GM18858 (cell line): ENCODE measurements at regions not wholly inside any gene's neighbourhood (a gene's known extent, or its start where the extent isn't known, plus 50 kb on each side); places are given as distances from the start of the nearest gene placed in this dataset.
A peak's percentile ranks its signal among the peaks of the same experiment; 100 is the strongest.

ENCODE experiments used
- ATAC-seq: cut with Tn5 transposase; IDR thresholded peaks from one replicate; pipeline ENCODE4 v1.9.1; 2021; ENCODE audit not compliant: unreplicated experiment

DNA sequence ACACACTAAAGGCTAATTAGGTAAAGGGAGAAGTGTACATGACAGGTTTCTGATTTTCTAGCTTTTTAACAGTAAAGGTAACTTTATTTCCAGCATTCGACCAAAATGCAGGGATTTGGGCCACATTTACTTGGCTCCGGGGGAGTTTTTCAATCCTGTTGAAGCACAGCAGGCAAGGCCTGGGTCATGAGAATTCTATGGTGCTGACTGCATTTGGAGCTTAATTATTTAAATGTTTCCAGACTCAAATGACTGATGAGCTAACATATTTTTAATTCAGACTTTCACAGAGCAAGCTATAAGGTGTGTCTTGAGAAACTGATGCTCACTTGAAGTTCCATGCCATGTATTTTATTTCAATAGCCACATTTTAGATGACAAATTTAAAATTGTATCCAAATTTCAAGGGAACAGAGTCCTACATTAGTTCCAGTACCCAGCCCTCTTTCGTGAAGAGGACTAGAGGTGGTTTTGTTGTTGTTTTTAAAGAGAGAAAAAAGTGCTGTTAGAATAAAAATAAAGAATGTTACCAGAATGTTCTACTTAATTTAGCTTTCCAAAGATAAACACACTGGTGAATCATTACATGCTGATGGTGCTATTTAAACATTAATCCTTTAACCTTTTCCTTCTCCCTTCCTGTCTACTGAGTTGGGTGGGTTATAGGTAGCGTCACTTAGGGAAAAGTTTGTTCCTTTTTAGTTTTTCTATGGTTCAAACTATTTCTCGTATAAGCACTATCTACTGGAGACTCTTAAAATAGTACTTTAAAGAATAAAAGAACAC is 82.3 kb upstream of the PHACTR2 start:
- no peak for ATAC-seq

DNA sequence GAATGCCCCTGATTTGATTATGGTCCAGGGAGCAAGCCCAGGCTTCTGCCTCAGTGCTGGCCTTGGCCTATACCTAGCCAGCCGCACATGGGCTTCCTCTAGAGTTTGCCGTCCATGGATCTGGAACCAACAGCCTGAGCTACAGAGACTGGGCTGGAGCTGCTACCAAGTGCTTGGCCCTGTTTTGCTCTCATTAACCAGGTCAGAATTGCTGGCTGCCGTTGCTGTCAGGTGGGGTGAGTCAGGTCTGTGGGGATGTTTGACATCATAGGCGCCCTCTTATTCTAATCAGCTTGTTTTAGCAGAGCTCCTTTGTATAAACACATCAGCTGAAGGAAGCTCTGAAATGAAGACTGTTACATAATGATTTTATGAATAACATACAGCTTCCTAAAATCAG is 83.1 kb upstream of the PHACTR2 start:
- no peak for ATAC-seq

DNA sequence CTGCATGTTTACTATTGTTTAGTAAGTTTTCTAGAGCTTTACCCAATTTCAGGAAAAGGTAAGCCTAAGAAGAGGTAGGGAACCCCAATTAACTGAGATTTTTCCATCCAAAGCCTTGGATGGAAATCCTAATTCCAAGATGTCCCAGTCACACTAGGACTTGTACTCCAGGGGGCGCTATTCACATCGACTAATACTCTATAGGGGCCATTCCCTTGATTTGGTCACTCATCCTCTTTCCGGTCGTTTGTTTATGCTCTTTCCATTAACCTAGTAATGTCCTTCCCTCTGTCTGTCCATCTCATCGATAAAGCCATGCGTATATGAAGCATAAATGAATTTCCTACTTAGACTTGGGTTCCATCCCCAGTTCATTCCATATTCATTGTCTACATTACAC is 80.8 kb upstream of the FUCA2 start:
- no peak for ATAC-seq

DNA sequence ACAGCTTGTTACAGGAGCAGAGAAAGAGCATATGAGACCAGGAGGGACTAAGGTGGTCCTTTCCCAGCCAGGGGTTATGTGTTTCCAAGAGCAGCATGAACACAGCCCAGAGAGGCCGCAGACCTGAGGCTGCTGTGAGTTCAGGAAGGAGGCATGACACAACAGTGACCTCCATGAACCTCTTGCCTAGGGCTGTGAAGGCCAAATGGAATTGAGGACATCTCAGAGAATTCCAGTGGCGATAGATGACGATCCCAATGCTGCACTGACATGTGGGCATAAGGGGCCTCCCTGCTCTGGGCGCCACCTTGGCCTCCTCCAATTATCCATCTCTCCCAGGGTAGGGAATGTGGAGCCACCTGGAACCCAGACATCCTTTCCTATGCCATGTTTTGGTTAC is 79.9 kb upstream of the FUCA2 start:
- ATAC-seq: no peak

DNA sequence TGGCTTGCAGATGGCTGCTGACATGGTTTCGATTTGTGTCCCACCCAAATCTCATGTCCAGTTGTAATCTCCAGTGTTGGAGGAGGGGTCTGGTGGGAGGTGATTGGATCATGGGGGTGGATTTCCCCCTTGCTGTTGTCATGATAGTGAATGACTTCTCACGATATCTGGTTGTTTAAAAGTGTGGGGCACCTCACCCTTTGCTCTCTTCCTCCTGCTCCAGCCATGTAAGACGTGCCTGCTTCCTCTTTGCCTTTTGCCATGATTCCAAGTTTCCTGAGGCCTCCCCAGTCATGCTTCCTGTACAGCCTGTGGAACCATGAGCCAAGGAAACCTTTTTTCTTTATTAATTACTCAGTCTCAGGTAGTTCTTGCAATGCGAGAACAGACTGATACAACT is 77.6 kb upstream of the FUCA2 start:
- ATAC-seq: no peak

DNA sequence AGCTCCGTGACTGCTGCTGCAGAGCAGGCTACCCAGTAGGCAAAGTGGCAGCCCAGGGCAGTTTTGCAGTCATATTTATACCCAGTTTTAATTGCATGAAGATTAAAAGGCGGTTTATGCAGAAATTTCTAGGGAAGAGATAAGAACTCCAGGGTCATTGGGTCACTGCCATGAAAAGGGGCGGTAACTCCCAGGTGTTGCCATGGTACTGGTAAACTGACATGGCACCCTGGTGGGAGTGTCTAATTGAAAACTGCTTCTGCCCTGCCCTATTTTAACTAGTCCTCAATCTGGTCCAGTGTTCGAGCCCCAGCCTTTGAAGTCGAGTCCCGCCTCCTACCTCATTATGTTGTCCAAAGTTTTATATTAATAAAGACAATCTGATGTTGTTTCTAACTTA is 75.0 kb upstream of the FUCA2 start:
- ATAC-seq: no peak

DNA sequence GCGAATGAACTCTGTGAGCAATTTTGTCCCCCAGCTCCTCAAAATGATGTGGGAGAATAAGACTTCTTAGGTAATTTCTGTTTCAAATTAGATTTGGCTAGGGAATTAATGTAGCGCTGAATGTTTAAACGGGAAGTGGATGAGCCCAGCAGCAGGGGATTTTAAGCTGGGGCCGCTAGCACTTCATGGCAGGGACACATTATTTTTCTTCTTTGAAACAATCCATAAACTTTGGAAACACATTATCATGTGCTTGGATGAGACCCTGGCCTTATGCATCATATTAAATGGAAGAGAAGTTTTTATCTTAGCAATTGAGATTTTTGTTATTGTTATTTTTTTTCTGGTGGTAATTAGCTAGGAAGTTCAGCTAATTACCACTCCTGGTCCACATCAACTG is 74.2 kb upstream of the FUCA2 start:
- no peak for ATAC-seq

DNA sequence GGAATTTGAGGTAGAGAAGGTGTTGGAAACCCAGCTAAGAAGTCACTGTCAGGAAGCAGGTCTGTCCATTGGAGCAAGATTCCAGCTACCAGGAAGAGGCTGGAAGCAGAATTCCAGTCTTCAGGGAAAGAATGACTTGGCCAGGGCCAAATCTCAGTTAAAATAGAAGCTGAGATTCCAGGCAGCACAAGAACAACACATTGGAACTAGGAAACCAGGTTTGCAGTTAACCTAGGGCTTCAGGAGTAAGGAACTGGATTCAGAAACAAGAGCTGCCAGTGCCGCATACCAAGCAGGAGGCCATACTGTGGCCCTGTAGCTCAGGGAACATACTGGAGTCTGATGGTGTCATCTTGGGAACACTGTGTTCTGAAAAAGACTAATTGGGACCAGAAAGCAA is 73.7 kb upstream of the FUCA2 start:
- no peak for ATAC-seq

DNA sequence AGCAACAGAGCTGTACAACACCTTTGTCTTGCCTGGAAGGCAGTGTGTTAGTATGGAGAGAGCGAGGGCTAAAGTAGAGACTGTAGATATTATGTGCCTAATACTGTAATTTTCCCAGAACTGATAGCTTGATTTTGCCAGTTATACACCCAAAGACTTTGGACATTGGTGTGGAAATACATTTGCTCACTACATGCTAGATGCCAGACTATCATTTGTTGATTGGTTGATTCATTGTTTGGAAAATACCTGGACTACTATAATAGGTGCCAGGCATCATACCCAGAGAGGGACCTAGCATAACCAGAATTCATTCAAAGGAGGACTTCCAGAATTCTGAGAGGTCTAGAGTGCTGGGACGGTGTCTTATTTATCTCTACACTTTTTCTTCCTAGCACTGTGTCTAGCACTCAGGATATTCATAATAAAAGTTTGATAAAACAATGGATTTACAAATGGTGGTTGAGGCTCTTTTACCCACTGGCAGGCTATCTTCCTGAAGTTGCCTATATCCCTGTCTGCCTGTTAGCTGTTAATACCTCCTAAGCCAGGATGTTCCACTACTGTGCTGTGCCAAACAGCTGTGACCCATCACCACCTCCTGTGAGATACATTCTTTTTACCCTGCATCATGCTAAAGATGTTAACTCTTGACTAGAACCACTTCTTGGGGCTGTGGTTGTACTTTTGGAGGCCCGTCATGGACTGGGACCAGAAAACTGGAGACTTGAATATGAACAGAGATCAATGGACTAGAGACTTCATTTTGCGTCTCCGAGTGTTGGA is 72.2 kb upstream of the FUCA2 start:
- no peak for ATAC-seq

DNA sequence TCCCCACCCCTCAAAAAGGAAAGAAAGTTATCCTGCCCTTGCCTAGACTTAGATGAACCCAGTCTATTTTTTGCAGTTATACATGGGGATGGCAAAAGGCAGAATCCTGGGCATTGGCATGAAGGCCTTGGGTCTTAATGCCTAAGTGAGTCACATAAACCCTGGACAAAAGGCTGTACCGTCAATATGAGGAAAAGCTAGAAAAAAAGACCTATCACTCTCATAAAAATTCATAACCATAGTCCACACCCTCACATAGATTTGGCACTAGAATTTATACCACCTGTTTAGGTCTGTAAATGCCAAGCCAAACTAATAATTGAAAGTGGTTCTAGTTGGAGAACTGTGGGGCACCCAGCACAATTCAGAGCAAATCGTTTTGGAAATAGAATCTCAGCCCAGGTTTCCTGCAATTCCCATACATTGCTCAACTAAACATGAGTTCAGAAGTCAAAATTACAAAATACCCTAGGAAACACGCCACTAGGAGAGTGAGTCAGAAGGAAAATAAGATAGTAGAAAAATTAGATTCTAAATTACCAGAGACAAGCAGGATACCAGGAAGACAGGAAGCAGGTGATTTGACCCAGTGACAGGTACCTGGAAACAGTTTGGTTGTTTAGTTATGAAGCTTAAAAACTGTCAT is 70.4 kb upstream of the FUCA2 start:
- ATAC-seq: no peak

DNA sequence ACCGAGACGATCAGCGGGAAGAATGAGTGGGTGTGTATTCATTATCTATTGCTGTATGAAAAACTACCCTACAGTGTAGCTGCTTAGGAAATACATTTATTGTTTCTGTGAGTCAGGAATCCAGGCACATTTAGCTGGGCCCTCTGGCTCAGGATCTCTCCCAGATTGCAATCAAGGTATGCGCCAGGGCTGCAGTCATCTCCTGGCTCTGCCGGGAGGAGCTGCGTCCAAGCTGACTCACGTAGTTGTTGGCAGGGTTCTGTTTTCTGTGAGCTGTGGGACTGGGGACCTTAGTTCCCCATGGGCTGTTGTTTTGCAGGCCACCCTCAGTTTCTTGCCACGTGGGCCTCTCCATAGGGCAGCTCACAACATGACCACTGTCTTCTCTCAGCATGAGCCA is 68.2 kb upstream of the FUCA2 start:
- no peak for ATAC-seq

DNA sequence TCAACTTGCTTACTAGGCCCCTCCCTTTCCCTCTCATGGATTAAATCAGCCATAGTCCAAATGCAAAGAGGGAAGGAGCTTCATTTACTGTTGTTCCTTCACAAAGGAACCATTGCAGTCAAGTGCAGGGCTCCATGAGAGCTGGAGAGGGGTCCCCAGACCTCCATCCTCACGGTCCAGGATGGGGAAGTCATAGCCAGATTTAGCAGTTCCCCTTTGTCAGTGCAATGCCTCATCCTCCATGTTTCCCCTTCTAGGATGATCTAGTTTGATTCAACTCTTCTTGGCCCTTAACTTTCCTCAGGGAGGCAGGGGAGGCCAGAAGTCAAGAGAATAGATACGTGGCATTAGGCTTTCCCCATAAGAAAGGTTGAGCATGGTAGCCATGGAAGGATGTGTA is 66.5 kb upstream of the FUCA2 start:
- ATAC-seq: no peak

DNA sequence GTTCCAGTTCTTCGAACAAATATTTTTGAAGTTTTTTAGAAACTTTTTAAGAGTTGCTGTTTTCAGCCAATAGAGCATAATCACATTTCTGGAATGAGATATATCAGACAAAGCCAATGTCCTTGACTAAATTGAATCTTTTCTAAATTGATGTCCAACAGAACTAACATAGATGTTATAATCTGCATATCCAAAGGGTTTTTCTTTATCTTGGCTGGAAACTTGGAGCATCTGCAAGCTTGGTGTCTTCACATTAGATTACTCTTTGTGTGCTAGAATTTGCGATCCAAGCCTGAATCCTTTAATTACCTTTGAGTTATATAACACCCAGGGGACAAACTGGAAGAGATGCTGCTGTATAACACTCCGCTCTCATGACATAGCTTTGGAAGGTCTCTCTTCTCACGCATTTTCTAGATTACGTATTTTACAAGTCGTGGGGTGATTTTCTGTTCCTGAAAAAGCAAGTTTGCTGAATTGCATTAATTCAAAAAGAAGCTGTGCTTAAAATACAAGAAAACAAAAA is 64.4 kb upstream of the FUCA2 start:
- no peak for ATAC-seq

DNA sequence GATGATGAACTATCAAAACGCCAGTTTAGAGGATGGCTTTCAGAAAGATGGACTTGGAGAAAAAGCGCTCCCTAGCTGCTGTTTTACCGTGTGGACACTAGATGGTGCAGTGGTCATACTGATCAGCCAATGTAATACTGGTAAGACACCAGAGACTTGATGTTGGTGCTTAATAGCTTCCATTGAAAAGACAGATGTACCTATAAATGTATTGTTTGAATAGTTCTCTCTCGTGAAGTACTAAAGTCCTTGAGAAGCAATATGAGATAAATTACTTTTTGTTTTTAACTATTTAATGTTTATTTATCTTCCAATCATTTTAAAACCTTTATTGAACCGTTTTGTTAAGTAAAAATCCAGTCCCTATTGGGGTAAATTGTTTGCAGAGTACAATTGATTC is 63.9 kb upstream of the FUCA2 start:
- peak; percentile 90 for ATAC-seq

DNA sequence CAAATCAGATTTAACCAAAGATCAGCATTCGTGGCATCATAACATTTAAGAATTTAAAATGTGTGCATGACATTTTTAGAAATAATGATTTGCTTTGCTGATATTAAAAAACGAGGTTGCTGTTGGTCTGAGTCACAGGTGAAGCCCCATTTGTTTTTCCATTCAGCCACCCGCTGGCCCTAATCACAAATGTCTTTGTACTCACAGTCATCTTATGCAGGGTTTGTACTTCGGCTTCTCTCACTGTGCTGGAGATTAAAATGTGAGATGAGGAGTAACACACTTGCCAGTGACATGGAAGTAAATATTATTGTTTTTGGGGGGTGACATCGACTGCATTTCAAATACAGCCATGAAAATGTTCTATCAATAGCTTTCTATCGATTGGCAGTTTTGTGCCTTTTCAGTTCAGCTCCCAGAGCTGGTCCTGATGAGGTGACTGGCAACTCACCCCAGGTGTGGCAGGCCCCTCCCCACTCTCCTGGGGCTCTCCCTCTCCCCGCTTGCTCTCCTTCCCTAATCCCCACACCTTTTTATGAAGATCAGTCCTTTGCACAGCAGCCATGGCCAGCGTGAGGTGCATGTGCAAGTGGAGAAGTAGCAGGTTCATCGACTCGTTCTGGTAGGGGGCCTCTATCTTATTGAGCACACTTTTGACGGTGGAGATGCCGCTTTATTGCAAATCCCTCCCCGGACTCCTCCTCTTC is 58.8 kb upstream of the FUCA2 start:
- ATAC-seq: no peak

DNA sequence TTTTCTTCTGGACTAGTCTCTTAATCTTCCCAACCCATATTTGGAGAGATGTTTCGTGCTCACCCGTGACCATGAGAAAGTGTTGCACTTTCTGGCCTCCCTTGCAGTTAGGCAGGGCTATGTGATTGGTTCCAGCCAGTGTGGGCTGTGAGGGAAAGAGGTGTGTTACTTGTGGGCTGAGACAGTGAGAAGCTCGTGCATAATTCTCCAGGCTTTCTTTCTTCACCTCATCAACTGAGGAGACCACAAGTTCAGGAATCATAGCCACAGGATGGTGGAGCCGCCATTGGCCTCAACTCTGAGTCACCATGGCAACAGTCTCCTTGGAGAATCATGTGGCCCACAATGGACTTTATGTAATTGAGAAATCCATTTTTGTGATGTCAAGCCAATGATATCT is 57.5 kb upstream of the FUCA2 start:
- ATAC-seq: no peak

DNA sequence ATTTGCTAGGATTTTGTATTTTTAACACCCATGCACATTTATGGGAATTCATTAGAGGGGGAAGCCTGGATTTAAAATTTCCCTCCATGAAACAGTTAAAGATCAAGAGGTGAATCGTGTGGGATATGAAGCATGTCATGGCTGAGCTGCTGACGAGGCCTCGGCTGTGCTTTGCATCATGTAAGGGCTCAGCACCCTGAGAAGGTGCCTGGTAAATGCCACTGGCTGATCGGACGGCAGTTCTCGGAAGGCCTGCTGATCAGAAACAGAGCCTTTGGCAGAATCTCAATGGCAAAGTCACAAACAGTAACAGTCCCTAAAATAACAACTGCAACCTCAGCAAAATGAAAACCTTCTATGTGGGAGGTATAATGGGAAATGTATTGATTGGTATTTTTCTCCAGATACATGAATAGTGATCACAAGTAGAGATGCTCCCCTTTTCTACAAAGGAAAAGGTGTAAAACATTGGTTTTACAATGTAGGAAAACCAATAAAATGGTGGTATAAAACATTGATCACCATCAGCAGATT is 53.0 kb upstream of the FUCA2 start:
- no peak for ATAC-seq

DNA sequence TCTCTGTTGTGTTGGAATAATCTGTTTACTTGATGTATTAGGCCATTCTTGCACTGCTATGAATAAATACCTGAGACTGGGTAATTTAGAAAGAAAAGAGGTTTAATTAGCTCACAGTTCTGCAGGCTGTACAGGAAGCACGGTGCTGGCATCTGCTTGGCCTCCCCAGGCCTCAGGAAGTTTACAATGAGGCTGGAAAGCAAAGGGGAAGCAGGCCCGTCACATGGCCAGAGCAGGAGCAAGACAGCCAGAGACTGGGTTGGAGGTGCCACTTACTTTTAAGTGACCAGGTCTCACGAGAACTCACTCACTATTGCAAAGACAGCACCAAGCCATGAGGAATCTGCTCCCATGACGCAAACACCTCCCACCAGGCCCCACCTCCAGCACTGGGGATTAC is 50.6 kb upstream of the FUCA2 start:
- ATAC-seq: no peak
